Endothelial cell of umbilical vein (primary cell): ENCODE measurements at regions not wholly inside any gene's neighbourhood (a gene's known extent, or its start where the extent isn't known, plus 50 kb on each side); places are given as distances from the start of the nearest gene placed in this dataset.

Source experiments
- BruUV-seq: library from RNA; stranded (reverse); fragments of 400-500 nt; replicated peaks from 2 replicates; lab custom pipeline; 2021; lab: Mats Ljungman, UMichigan
- CTCF ChIA-PET: fragments of 300-600, 350-600 bp; sonication (Branson Sonifier 250); formaldehyde crosslinking; loops from one replicate; lab custom pipeline; 2021; ENCODE audit warnings: antibody characterized with exemption, inconsistent platforms; lab: Charles Lee
- POLR2A ChIA-PET: fragments of 300-600, 350-600 bp; sonication (Branson Sonifier 250); formaldehyde crosslinking; loops from one replicate; lab custom pipeline; 2021; ENCODE audit warnings: antibody characterized with exemption, inconsistent platforms; lab: Charles Lee
- DNase-seq: peaks from one replicate; pipeline ENCODE4 v3.0.0-alpha.2; 2011; ENCODE audit warnings: low read depth, low spot score
- FAIRE-seq: peaks from 2 replicates; lab custom pipeline; 2011; peaks lifted over from hg19 to GRCh38; lab: Jason Lieb, UNC
- H2AFZ ChIP-seq: 2 replicates; pipeline ENCODE4 v1.6.0; 2012; ENCODE audit warnings: low read depth, low read length, control low read depth, inconsistent platforms
- H3K27ac ChIP-seq: 2 replicates; pipeline ENCODE4 v1.5.1; 2011; ENCODE audit warnings: low read depth, mild to moderate bottlenecking, control low read depth, low read length, moderate library complexity; ENCODE audit not compliant: insufficient read depth
- H3K27me3 ChIP-seq, 2 experiments: 2 replicates each; pipeline versions ENCODE4 v1.6.0 to v1.6.1; 2011; ENCODE audit warnings: low read length in 2 of 2, mixed read lengths in 1 of 2; ENCODE audit not compliant: control insufficient read depth in 2 of 2, insufficient read depth in 2 of 2
- H3K36me3 ChIP-seq, 2 experiments: 2 replicates in 1 of 2; 3 replicates in 1 of 2; pipeline ENCODE4 v1.5.1; 2011; ENCODE audit warnings: low read length in 2 of 2, mild to moderate bottlenecking in 1 of 2, moderate library complexity in 1 of 2; ENCODE audit not compliant: control insufficient read depth in 2 of 2, insufficient read depth in 2 of 2; ENCODE audit errors: extremely low read depth in 1 of 2
- H3K4me1 ChIP-seq: 3 replicates; pipeline ENCODE4 v1.5.1; 2011; ENCODE audit warnings: mild to moderate bottlenecking, low read length; ENCODE audit not compliant: control insufficient read depth, insufficient read depth; ENCODE audit errors: extremely low read depth
- H3K4me2 ChIP-seq: 2 replicates; pipeline ENCODE4 v1.6.1; 2011; ENCODE audit warnings: low read length, control low read depth, mixed read lengths; ENCODE audit not compliant: insufficient read depth
- H3K4me3 ChIP-seq, 3 experiments: fragments of 200-600 bp in 1 of 3; sonication (generic), shearing (Covaris generic) in 1 of 3; replicated peaks in 1 of 3; 2 replicates each; pipeline ENCODE4 v1.5.1; 2011 to 2016; ENCODE audit warnings: control low read depth in 3 of 3, low read length in 3 of 3, mild to moderate bottlenecking in 2 of 3, inconsistent platforms in 1 of 3, low read depth in 1 of 3, moderate library complexity in 1 of 3; ENCODE audit not compliant: insufficient read depth in 1 of 3
- H3K79me2 ChIP-seq: 2 replicates; pipeline ENCODE4 v1.6.0; 2012; ENCODE audit warnings: low read length, inconsistent platforms; ENCODE audit not compliant: control insufficient read depth, insufficient read depth
- H3K9ac ChIP-seq: replicated peaks from 2 replicates; pipeline ENCODE3; 2011; ENCODE audit warnings: low read length, control low read depth; ENCODE audit not compliant: insufficient read depth; ENCODE audit errors: extremely low read depth
- H3K9me1 ChIP-seq: replicated peaks from 3 replicates; pipeline ENCODE4 v1.6.0; 2011; ENCODE audit warnings: mild to moderate bottlenecking, low read length; ENCODE audit not compliant: control insufficient read depth, insufficient read depth; ENCODE audit errors: extremely low read depth
- H3K9me3 ChIP-seq: replicated peaks from 2 replicates; pipeline ENCODE4 v1.5.1; 2012; ENCODE audit warnings: low read length, inconsistent platforms; ENCODE audit not compliant: control insufficient read depth, insufficient read depth
- H4K20me1 ChIP-seq: replicated peaks from 2 replicates; pipeline ENCODE3; 2011; ENCODE audit warnings: mild to moderate bottlenecking, low read length; ENCODE audit not compliant: control insufficient read depth, insufficient read depth; ENCODE audit errors: extremely low read depth
- CTCF ChIP-seq, 2 donors: IDR thresholded peaks; 1 replicate in 1 of 2; 2 replicates in 1 of 2; pipeline ENCODE4 v1.5.1; 2011; ENCODE audit warnings: low read length in 2 of 2, mild to moderate bottlenecking in 2 of 2, moderate library complexity in 2 of 2, control low read depth in 1 of 2, inconsistent platforms in 1 of 2, low read depth in 1 of 2; ENCODE audit not compliant: insufficient read depth in 1 of 2; ENCODE audit errors: extremely low read depth in 1 of 2
- EZH2 ChIP-seq: IDR thresholded peaks from 2 replicates; pipeline ENCODE4 v1.6.1; 2012; ENCODE audit warnings: borderline replicate concordance, low read depth, mild to moderate bottlenecking, moderate library complexity, low read length, inconsistent platforms; ENCODE audit not compliant: severe bottlenecking
- FOS ChIP-seq: IDR thresholded peaks from 2 replicates; pipeline ENCODE4 v1.6.1; 2011; ENCODE audit warnings: mild to moderate bottlenecking, low read length, moderate library complexity, borderline replicate concordance; ENCODE audit not compliant: insufficient read depth
- GATA2 ChIP-seq: IDR thresholded peaks from 2 replicates; pipeline ENCODE4 v1.7.0; 2011; ENCODE audit warnings: low read depth, mild to moderate bottlenecking, moderate library complexity, mixed read lengths, low read length; ENCODE audit not compliant: insufficient read length, insufficient read depth
- JUN ChIP-seq: IDR thresholded peaks from 2 replicates; pipeline ENCODE4 v1.6.1; 2011; ENCODE audit warnings: borderline replicate concordance, low read depth; ENCODE audit not compliant: insufficient read length, insufficient read depth
- MAX ChIP-seq: IDR thresholded peaks from 2 replicates; pipeline ENCODE4 v1.6.1; 2011; ENCODE audit not compliant: insufficient read depth, insufficient read length
- MYC ChIP-seq: IDR thresholded peaks from one replicate; pipeline ENCODE4 v1.6.1; 2011; ENCODE audit warnings: mild to moderate bottlenecking, low read depth, low read length
- POLR2A ChIP-seq: IDR thresholded peaks from 2 replicates; pipeline ENCODE4 v1.6.1; 2012; ENCODE audit warnings: low read depth, mild to moderate bottlenecking, control low read depth, low read length
- dilution Hi-C: fragments of 300-500 bp; cut with MboI; formaldehyde crosslinking; loops from one replicate; pipeline ENCODE4 v1.15.0; 2019; ENCODE audit warnings: low sequenced_read_pairs; ENCODE audit not compliant: extremely low pct_ligation_motif_present
- intact Hi-C: fragments of 100-400 bp; cut with micrococcal nuclease; formaldehyde crosslinking; loops from one replicate; pipeline ENCODE4 v1.10.0; 2022

- BruUV-seq = no TSS peak
- dilution Hi-C loops (no loop called here), intact Hi-C loops (no loop called here)
- H3K9me3 ChIP-seq = no peaks in the 10 kb centered on the region
- no peak overlapping the region for H3K27ac ChIP-seq
- ChIA-PET POLR2A (no interaction called here), CTCF (no interaction called here)
- H3K36me3 ChIP-seq = no peaks in the 10 kb centered on the region
- no peak overlapping the region for H3K4me3 ChIP-seq
- H4K20me1 ChIP-seq = no peaks in the 10 kb centered on the region
- no peak overlapping the region for H2AFZ ChIP-seq
- H3K27me3 ChIP-seq = no peaks in the 10 kb centered on the region
- no peak overlapping the region for H3K9ac ChIP-seq
- H3K4me2 ChIP-seq = no peak overlapping the region
- no peaks in the 10 kb centered on the region for H3K79me2 ChIP-seq
- no peaks in the 10 kb centered on the region for H3K9me1 ChIP-seq
- FAIRE-seq (no peak), DNase-seq (no peak)
- H3K4me1 ChIP-seq = no peaks in the 10 kb centered on the region
- TF ChIP-seq POLR2A (no peak), MYC (no peak), JUN (no peak), FOS (no peak), GATA2 (no peak), MAX (no peak), CTCF (IDR thresholded peaks at IDR 0.05; ENCODE audit: extremely low read depth in 1 of 2, insufficient read depth in 1 of 2, low read depth in 1 of 2, low read length in 2 of 2) (no peak), EZH2 (no peak)
These were observed 111.5 kb upstream of the FREM2 start for GRCh38 chr13:38575427-38575826.
